HG02759 (cell line): ENCODE measurements at regions not wholly inside any gene's neighbourhood (a gene's known extent, or its start where the extent isn't known, plus 50 kb on each side); places are given as distances from the start of the nearest gene placed in this dataset.
"Not testable (repeated sequence)": the region's sequence is repeated elsewhere in the genome, so short reads cannot be mapped to it uniquely, and the experiment has no call there.

Experiments used
- ATAC-seq: cut with Tn5 transposase; IDR thresholded peaks from one replicate; pipeline ENCODE4 v1.9.1; 2021; ENCODE audit warnings: mild to moderate bottlenecking, moderate library complexity; ENCODE audit not compliant: unreplicated experiment

GRCh38 chr4:120005527-120005926 is 61.1 kb downstream of the MAD2L1 start:
- ATAC-seq: no peak

- no peak for ATAC-seq
These were observed 61.6 kb downstream of the MAD2L1 start for GRCh38 chr4:120005076-120005475.

- no peak for ATAC-seq
These were observed 62.6 kb downstream of the MAD2L1 start for GRCh38 chr4:120004054-120004453.

- no peak for ATAC-seq
These were observed 63.5 kb downstream of the MAD2L1 start for GRCh38 chr4:120003193-120003592.

DNA sequence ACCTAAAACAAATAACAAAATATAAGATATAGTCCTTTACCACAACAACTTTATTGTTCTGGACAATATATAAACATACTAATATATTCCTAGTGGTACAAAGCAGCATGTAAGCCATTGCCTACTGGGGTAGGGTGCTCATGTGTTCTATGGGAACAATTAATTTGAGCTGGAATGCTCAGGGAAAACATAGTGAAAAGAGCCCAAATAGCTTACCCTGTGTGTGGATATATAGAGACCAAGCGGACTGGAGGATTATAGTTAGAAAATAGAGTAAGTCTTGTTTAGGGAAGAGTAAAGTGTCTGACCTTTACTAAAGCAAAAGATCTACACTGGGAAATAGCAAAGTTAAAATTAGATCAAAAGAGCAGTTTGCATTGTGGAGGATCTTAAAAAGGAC is 64.8 kb downstream of the MAD2L1 start:
- ATAC-seq: no peak

DNA sequence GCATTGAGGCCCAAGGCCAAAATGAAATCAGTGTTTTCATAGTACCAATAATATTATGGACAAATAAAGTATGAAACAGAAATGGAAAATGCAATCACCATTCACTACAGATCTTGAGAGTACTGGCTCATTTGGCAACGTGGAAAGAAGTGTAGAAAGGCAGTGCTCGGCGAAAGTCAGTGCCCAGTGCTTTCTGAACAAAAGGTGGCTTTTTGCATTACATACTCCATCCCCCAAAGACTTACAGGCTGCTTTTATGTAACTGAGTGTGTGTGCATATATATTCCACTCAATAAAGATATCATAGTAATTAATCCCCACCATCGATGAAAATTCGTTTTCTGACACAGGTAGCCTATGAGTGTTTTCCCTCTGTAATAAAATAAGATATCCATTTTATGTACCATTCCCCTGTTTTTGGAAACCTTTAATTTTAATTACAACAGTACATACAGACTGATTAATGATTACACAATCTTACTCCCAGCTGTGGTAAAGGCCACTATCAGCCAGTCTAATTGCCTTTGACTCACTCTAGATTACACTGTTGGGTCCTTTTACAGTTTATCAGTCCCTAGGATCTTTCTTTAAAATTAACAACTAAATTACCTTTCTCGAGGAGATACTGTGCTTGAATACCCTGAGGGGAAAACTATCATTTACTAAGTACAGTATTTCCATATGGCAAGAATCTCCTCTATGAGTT is 65.9 kb downstream of the MAD2L1 start:
- ATAC-seq: no peak

DNA sequence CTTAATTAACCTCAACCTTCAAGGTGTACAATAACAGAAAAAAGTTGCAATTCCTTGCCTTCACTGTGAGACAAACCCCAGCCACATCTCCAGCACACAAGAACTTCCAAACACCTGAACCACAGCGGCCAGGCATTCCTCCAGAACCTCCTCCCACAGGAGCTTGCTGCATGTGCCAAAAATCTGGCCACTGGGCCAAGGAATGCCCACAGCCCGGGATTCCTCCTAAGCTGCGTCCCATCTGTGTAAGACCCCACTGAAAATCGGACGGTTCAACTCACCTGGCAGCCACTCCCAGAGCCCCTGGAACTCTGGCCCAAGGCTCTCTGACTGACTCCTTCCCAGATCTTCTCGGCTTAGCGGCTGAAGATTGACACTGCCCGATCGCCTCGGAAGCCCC is 70.6 kb downstream of the MAD2L1 start:
- not testable (repeated sequence) for ATAC-seq

DNA sequence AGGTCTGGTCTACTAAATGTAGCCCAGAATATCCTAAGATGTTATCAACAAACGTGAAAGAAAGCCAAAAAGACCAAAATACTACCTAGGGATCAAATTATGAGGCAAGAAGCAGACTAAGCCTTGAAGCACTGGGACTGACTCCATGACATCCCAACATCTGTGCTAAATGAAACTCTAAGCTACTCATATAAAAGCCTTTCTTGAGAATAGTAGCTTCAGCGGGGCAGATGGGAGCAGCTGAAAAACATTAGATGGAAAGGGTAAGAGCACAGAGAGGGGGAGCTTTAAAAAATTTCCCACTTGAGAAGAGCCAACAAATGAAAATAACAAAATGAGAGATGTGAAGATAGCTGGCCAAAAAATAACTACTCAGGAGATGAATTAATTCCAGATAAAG is 81.7 kb downstream of the MAD2L1 start:
- ATAC-seq: no peak

DNA sequence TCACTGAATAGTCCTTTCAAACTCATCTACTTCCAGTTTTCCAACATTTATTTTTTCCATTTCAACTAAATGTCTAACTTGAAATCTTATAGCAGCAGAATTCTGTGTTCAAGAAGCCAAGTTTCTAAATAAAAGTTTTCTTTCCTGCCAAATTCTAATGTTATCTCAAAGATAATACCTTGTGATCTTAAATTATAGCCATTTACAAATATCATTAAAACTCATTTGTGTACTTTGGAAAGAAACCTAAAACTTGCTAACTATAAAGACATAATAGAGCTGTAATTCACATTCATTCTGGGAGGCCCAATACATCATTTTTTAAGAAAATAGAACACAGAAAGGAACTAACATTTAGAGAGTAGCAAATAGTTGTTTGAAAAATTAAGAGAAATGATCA is 83.9 kb downstream of the MAD2L1 start:
- no peak for ATAC-seq

DNA sequence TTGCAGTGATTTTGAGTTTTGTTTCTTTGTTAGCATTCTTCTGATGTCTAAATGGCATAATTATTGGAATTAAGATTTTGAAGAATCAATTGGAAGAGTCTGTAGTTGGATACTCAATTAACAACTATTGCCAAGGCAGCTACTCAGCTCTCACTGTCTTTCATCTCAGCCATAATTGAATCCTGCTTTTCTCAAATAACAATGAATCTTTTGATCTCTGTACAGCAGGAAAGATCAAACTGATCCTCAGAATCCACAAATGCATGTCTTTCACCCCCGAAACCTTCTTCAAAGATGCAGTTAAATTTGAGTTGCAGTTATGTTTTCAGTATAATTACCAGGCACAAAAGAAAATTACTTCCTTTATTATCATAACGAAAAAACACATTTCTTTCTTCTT is 86.2 kb downstream of the MAD2L1 start:
- no peak for ATAC-seq

DNA sequence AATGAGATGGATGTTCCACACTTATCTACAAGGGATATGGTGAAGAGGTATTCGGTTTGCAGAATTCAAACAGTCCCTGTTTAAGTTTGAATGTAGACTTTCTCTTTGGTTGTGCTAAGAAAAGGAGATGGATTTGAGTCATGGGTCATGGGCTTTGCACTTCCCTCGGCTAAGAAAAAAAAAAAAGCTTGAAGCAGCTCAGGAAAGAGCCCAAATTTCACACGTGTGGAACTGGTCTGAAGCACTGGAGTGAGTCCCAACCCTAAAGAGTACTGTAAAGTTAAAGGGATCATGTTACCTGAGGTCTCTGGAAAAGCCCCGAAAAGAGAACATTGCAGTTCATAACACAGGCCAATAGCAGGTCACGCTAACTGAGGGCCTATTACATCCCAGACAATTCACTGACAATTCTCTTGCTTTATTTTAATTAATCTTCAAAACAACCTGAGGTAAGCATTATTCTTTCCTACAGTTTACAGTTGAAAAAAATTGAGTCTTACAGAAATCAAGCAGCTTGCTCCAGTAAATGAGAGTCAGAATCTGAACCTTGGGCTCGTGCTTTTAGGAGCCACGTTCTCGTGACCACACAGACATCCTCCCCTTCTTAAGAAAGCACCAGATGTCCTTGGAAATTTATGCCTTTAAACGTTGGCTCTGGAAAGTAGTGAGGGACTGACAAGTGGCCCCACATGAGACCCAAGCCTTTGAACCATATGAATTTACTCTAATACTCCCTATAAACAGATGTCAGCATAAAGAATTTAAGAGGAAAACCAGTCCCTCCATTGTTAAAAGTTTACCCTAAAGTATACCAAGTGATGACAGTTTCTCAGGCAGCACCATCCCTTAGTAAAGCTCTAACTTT is 89.3 kb downstream of the MAD2L1 start:
- ATAC-seq: no peak

GRCh38 chr4:119971431-119972084 is 95.1 kb downstream of the MAD2L1 start:
- ATAC-seq: no peak

GRCh38 chr4:119962631-119963030 is 104.0 kb downstream of the MAD2L1 start:
- ATAC-seq: no peak

GRCh38 chr4:119958983-119959382 is 107.7 kb downstream of the MAD2L1 start:
- no peak for ATAC-seq

GRCh38 chr4:119955256-119955655 is 111.4 kb downstream of the MAD2L1 start:
- ATAC-seq: no peak

DNA sequence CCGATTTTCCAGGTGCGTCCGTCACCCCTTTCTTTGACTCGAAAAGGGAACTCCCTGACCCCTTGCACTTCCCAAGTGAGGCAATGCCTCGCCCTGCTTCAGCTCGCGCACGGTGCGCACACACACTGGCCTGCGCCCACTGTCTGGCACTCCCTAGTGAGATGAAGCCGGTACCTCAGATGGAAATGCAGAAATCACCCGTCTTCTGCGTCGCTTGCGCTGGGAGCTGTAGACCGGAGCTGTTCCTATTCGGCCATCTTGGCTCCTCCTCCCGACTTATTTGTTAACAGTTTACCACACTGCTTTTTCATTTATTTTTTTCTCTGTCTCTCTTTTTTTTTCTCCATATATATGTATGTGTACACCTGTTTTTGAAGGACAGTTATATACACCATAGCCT is 112.2 kb downstream of the MAD2L1 start:
- ATAC-seq: not testable (repeated sequence)

DNA sequence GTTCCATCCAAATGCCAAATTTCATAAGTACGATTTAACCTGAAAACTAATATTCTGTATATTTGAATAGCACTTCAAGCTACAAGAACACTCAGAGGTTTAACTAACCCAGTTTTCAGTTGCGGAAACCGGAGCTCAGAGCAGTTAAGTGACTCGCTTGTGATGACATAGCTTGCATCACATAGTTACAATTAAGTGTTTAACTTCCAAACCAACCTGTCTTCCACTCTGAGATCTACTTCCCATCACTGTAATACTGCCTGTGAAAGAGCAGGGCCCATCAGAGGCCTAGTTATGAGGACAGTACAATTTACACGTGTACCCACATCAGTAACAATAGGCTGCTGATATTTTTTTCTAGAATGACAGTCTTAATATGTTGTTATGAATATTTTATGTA is 120.3 kb downstream of the MAD2L1 start:
- ATAC-seq: no peak

DNA sequence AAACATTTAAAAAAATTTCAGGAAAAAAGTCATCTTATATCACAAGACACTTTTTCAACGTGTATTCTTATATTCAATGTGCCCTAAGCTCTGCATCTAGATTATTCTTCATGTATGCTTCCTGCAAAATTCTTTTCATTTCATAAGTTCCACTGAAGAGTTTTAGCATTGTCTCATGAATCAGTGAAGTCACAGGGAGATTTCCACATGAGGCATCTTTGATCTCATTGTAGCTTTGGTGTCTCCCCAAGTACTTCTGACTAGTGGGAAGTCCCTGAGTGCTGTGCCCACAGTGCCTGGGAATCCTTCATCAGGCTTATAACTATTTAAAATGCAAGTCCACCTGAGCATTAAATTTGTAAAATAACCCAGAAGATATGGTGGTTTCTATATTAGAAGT is 123.8 kb downstream of the MAD2L1 start:
- no peak for ATAC-seq

- ATAC-seq: no peak
These were observed 126.1 kb downstream of the MAD2L1 start for GRCh38 chr4:119940557-119940956.

GRCh38 chr4:119939071-119939995 is 127.3 kb downstream of the MAD2L1 start:
- ATAC-seq: no peak

GRCh38 chr4:119937746-119938145 is 128.9 kb downstream of the MAD2L1 start:
- no peak for ATAC-seq
